ENCODE measurements at regions not wholly inside any gene's neighbourhood (a gene's known extent, or its start where the extent isn't known, plus 50 kb on each side); places are given as distances from the start of the nearest gene placed in this dataset.
"Not testable (repeated sequence)": the region's sequence is repeated elsewhere in the genome, so short reads cannot be mapped to it uniquely, and the experiment has no call there.

DNA sequence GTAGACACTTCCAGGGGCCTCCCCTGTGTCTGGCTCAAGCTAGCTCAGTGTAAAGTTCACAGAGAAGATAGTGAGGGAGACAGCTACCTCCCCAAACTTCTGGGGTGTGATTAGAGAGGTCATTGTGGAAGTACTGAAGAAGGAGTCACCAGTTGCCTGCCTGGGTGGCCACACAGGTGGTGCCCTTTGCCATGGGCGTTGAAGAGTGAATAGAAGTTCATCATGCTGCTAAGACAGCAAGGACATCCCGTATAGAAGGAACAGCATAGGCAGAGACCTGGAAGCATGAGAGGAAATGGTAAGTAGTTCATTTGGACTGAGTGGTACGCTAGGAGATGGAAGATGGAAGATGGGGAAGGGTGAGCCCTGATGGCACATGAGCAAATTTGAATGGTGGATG is 110.1 kb downstream of the PJA1 start:
- no peak for TF ChIP-seq CTCF (IDR thresholded peaks at IDR 0.05; ENCODE audit: control insufficient read depth, insufficient read depth, low read depth, low read length, missing control alignments)
- H3K4me3 ChIP-seq (ENCODE audit: control insufficient read depth, low read depth, low read length), result no peak overlapping the region

DNA sequence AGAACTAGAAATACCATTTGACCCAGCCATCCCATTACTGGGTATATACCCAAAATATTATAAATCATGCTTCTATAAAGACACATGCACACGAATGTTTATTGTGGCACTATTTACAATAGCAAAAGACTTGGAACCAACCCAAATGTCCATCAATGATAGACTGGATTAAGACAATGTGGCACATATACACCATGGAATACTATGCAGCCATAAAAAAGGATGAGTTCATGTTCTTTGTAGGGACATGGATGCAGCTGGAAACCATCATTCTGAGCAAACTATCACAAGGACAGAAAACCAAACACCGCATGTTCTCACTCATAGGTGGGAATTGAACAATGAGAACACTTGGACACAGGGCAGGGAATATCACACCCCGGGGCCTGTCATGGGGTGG is 110.8 kb downstream of the PJA1 start:
- not testable (repeated sequence) for H3K4me3 ChIP-seq (ENCODE audit: control insufficient read depth, low read depth, low read length); DNase-seq (ENCODE audit: low read depth)

More for the DNA sequence above, 110.1 kb downstream of the PJA1 start:
- no peak for DNase-seq (ENCODE audit: low read depth)

DNA sequence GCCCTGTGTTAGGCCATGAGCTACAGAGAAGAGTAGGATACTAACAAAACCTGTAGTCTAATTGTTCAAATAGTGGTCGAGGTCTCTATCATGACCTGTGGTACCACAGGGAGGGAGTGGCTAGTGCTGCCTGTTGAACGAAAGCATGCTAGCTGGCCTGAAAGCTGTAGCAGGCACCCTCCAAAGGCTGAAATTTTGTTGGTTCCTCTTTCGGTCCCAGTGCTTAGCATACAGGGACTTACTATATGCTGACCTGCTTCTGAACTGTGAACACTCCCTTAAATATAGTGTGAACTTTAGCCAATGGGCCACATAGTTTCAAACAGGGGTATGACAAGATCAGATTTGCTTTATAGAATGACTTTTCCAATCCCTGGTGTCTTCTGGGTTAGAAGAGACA is 113.4 kb downstream of the PJA1 start:
- no peak for TF ChIP-seq CTCF (IDR thresholded peaks at IDR 0.05; ENCODE audit: control insufficient read depth, insufficient read depth, low read depth, low read length, missing control alignments)
- DNase-seq (ENCODE audit: low read depth), result no peak
- H3K4me3 ChIP-seq (ENCODE audit: control insufficient read depth, low read depth, low read length), result no peak overlapping the region

- no peak for TF ChIP-seq CTCF (IDR thresholded peaks at IDR 0.05; ENCODE audit: control insufficient read depth, insufficient read depth, low read depth, low read length, missing control alignments)
- H3K4me3 ChIP-seq (ENCODE audit: control insufficient read depth, low read depth, low read length), result no peak overlapping the region
- DNase-seq (ENCODE audit: low read depth), result no peak
These were observed 115.0 kb downstream of the PJA1 start for GRCh38 chrX:69050051-69050765.

DNA sequence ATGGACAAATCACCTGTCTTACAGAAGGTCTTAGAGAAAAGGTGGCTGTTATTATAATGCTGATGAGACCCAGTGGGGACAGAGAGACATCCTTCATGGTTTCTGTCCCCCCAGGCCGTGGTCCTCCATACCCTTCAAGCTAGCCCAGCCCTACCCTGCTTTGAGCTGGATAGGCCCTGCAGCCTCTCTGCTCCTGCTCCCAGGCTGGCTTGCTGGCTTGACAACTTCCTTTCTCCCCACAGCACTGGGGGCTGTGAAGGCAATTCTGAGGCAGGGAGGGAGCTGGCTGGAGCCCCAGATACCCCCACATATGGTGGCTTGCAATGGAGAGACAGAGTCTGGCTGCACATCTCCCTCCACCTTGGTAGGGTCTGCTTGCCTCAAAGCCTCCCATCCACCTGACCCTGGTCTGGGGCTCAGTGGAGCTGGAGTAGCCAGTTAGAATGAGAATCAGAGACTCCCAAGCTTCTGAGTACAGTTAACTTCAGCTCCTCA is 118.2 kb downstream of the PJA1 start:
- DNase-seq (ENCODE audit: low read depth), result no peak
- no peak for TF ChIP-seq CTCF (IDR thresholded peaks at IDR 0.05; ENCODE audit: control insufficient read depth, insufficient read depth, low read depth, low read length, missing control alignments)
- no peak overlapping the region for H3K4me3 ChIP-seq (ENCODE audit: control insufficient read depth, low read depth, low read length)

- H3K4me3 ChIP-seq (ENCODE audit: control insufficient read depth, low read depth, low read length), result no peak overlapping the region
- no peak for DNase-seq (ENCODE audit: low read depth)
- TF ChIP-seq CTCF (IDR thresholded peaks at IDR 0.05; ENCODE audit: control insufficient read depth, insufficient read depth, low read depth, low read length, missing control alignments), result no peak
These were observed 119.5 kb downstream of the PJA1 start for GRCh38 chrX:69045616-69046345.

GRCh38 chrX:69038816-69039215 is 126.4 kb downstream of the PJA1 start:
- H3K4me3 ChIP-seq (ENCODE audit: control insufficient read depth, low read depth, low read length), result no peak overlapping the region
- no peak for TF ChIP-seq CTCF (IDR thresholded peaks at IDR 0.05; ENCODE audit: control insufficient read depth, insufficient read depth, low read depth, low read length, missing control alignments)
- no peak for DNase-seq (ENCODE audit: low read depth)

All from AG09309 (cell line).